SU-DHL-6 (cell line): ENCODE measurements at regions not wholly inside any gene's neighbourhood (a gene's known extent, or its start where the extent isn't known, plus 50 kb on each side); places are given as distances from the start of the nearest gene placed in this dataset.

Experiments
- H2AFZ ChIP-seq: fragments of 200-600 bp; sonication (generic); 2 replicates; pipeline ENCODE4 v1.6.1; 2014; ENCODE audit warnings: low read depth, mild to moderate bottlenecking, moderate library complexity, mixed read lengths, antibody characterized with exemption, low read length; ENCODE audit not compliant: severe bottlenecking
- H3F3A ChIP-seq: fragments of 200-600 bp; shearing (Covaris generic); 2 replicates; pipeline ENCODE4 v1.6.0; 2016; ENCODE audit warnings: antibody characterized with exemption, mild to moderate bottlenecking; ENCODE audit not compliant: insufficient read depth
- H3K27ac ChIP-seq: fragments of 200-600 bp; sonication (generic); 2 replicates; pipeline ENCODE4 v1.5.1; 2016; ENCODE audit warnings: low read depth, mild to moderate bottlenecking, low read length, moderate library complexity, mixed read lengths
- H3K27me3 ChIP-seq: fragments of 200-600 bp; sonication (generic), shearing (Covaris generic); 2 replicates; pipeline ENCODE4 v1.6.0; 2014; ENCODE audit warnings: mild to moderate bottlenecking, low read length
- H3K36me3 ChIP-seq: fragments of 200-600 bp; sonication (generic); 2 replicates; pipeline ENCODE4 v1.6.1; 2014; ENCODE audit warnings: mild to moderate bottlenecking, low read length, mixed read lengths
- H3K4me2 ChIP-seq: fragments of 300-600, 200-600 bp; shearing (Covaris generic), sonication (generic); 2 replicates; pipeline ENCODE4 v1.6.0; 2014; ENCODE audit warnings: low read length, low read depth, mild to moderate bottlenecking; ENCODE audit not compliant: poor library complexity, severe bottlenecking
- H3K4me3 ChIP-seq: fragments of 200-600 bp; sonication (generic); 2 replicates; pipeline ENCODE4 v1.5.1; 2014; ENCODE audit warnings: antibody characterized with exemption, low read length, mild to moderate bottlenecking, mixed read lengths; ENCODE audit not compliant: insufficient read depth, poor library complexity, severe bottlenecking
- H3K79me2 ChIP-seq: fragments of 200-600 bp; sonication (generic); 2 replicates; pipeline ENCODE4 v1.6.1; 2014; ENCODE audit warnings: mild to moderate bottlenecking, low read length, moderate library complexity; ENCODE audit not compliant: insufficient read depth
- H3K9ac ChIP-seq: fragments of 200-600 bp; sonication (generic); 2 replicates; pipeline ENCODE4 v1.7.0; 2014; ENCODE audit warnings: mild to moderate bottlenecking, low read length
- H3K9me2 ChIP-seq: fragments of 200-600 bp; sonication (generic); replicated peaks from 2 replicates; pipeline ENCODE4 v1.6.1; 2014; ENCODE audit warnings: low read length; ENCODE audit not compliant: insufficient read depth
- H3K9me3 ChIP-seq: fragments of 200-600 bp; sonication (generic); 2 replicates; pipeline ENCODE4 v1.6.1; 2014; ENCODE audit warnings: low read length, mixed read lengths; ENCODE audit not compliant: insufficient read depth
- H4K20me1 ChIP-seq: fragments of 200-600 bp; sonication (generic); 2 replicates; pipeline ENCODE4 v1.6.1; 2014; ENCODE audit warnings: low read depth, mild to moderate bottlenecking, antibody characterized with exemption, low read length, moderate library complexity, mixed read lengths
- EZH2phosphoT487 ChIP-seq: fragments of 200-600 bp; sonication (generic), shearing (Covaris generic); conservative IDR thresholded peaks from 2 replicates; pipeline ENCODE4 v1.6.1; 2018; ENCODE audit warnings: mild to moderate bottlenecking, antibody characterized with exemption, low read length, moderate library complexity, mixed read lengths
- TF ChIP-seq, protein P1 (sequence below): fragments of 200-600 bp; sonication (generic); IDR thresholded peaks from one replicate; pipeline ENCODE4 v1.5.1; 2017; ENCODE audit warnings: antibody characterized with exemption, mild to moderate bottlenecking, low read length, moderate library complexity; ENCODE audit not compliant: insufficient read depth, poor library complexity, severe bottlenecking

DNA sequence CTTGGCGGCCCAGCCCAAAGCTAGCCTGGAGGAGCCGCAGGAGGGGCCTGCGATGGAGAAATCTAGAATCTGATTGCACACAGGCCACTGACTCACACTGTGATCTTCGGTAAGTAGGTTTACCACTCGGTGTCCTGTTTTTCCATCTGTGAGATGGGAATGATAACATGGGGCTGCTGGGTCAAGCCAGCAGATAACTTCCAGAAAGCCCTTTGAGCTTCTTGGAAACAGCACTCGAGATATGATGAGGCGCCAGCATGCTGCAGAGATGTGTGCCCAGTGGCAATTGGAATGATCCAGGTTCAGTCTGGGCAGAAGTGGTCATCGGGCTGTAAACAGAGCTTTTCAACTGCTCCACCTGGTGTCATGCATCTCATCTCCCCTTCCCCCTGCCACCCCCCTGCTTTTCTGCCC is 771.3 kb upstream of the TBX3 start:
- no peaks in the 10 kb centered on the region for H3K9me2 ChIP-seq
- no peaks in the 10 kb centered on the region for H3K79me2 ChIP-seq
- no peak overlapping the region for H3K27ac ChIP-seq
- H3K27me3 ChIP-seq: no peaks in the 10 kb centered on the region
- H4K20me1 ChIP-seq: no peaks in the 10 kb centered on the region
- H3K4me2 ChIP-seq: no peak overlapping the region
- H3K36me3 ChIP-seq: no peaks in the 10 kb centered on the region
- TF ChIP-seq EZH2phosphoT487: no peak
- TF ChIP-seq, protein P1, sequence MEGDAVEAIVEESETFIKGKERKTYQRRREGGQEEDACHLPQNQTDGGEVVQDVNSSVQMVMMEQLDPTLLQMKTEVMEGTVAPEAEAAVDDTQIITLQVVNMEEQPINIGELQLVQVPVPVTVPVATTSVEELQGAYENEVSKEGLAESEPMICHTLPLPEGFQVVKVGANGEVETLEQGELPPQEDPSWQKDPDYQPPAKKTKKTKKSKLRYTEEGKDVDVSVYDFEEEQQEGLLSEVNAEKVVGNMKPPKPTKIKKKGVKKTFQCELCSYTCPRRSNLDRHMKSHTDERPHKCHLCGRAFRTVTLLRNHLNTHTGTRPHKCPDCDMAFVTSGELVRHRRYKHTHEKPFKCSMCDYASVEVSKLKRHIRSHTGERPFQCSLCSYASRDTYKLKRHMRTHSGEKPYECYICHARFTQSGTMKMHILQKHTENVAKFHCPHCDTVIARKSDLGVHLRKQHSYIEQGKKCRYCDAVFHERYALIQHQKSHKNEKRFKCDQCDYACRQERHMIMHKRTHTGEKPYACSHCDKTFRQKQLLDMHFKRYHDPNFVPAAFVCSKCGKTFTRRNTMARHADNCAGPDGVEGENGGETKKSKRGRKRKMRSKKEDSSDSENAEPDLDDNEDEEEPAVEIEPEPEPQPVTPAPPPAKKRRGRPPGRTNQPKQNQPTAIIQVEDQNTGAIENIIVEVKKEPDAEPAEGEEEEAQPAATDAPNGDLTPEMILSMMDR: no peak
- H3K9ac ChIP-seq: no peak overlapping the region
- no peaks in the 10 kb centered on the region for H3K9me3 ChIP-seq
- H3K4me3 ChIP-seq: no peak overlapping the region
- H3F3A ChIP-seq: no peaks in the 10 kb centered on the region
- H2AFZ ChIP-seq: no peak overlapping the region

- Histone ChIP-seq H3F3A (no peaks in the 10 kb centered on the region), H4K20me1 (no peaks in the 10 kb centered on the region), H3K9me3 (no peaks in the 10 kb centered on the region), H3K4me3 (no peak overlapping the region), H3K79me2 (no peaks in the 10 kb centered on the region), H3K9me2 (no peaks in the 10 kb centered on the region), H3K27ac (no peak overlapping the region), H3K27me3 (no peaks in the 10 kb centered on the region), H3K36me3 (no peaks in the 10 kb centered on the region), H3K4me2 (no peak overlapping the region), H2AFZ (no peak overlapping the region), H3K9ac (no peak overlapping the region)
- no peak for TF ChIP-seq EZH2phosphoT487
- TF ChIP-seq, protein P1: no peak
These were observed 768.8 kb upstream of the TBX3 start for GRCh38 chr12:115452751-115453281.

- Histone ChIP-seq H3K9me3 (no peaks in the 10 kb centered on the region), H3K36me3 (no peaks in the 10 kb centered on the region), H3K9ac (no peak overlapping the region), H4K20me1 (no peaks in the 10 kb centered on the region), H3F3A (no peaks in the 10 kb centered on the region), H3K4me2 (no peak overlapping the region), H3K27me3 (no peaks in the 10 kb centered on the region), H3K9me2 (no peaks in the 10 kb centered on the region), H2AFZ (no peak overlapping the region), H3K79me2 (no peaks in the 10 kb centered on the region), H3K4me3 (no peak overlapping the region), H3K27ac (no peak overlapping the region)
- no peak for TF ChIP-seq EZH2phosphoT487
- TF ChIP-seq, protein P1: no peak
These were observed 768.1 kb upstream of the TBX3 start for GRCh38 chr12:115451780-115452736.
